ENCODE measurements at regions not wholly inside any gene's neighbourhood (a gene's known extent, or its start where the extent isn't known, plus 50 kb on each side); places are given as distances from the start of the nearest gene placed in this dataset.

DNA sequence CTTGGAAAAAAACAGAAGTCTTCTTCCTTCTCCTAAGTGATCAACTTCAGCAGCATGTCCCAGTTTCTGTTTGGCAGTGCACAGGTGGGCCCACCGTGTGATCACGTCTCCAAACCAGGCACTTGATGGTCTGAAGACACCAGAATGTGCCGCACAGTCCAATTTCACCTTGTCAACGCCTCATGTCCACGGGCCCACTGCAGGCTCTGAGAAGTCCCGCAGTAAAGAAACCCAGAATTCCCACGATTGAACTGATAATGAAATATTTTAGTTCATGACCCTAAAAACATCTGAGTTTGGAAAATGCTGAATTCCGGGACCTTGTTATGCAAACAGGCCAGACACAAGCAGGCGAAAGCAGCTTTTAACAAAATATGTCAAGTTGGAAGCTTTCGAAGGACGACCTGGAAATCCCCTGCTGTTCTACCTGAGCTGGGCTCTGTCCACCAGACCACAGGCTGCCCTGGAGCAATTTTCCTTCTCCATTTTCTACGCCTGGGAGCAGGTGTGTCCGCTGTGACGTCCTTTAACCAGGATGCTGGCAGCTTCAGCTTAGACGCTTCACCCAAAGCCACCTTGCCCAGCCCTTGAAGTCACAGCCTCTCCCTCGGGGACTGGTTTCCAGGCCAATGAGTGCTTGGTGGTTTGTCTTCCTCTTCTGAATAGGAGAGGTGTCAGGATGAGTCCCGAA lies 167.8 kb upstream of the IQSEC1 start:
- TF ChIP-seq, protein P1, sequence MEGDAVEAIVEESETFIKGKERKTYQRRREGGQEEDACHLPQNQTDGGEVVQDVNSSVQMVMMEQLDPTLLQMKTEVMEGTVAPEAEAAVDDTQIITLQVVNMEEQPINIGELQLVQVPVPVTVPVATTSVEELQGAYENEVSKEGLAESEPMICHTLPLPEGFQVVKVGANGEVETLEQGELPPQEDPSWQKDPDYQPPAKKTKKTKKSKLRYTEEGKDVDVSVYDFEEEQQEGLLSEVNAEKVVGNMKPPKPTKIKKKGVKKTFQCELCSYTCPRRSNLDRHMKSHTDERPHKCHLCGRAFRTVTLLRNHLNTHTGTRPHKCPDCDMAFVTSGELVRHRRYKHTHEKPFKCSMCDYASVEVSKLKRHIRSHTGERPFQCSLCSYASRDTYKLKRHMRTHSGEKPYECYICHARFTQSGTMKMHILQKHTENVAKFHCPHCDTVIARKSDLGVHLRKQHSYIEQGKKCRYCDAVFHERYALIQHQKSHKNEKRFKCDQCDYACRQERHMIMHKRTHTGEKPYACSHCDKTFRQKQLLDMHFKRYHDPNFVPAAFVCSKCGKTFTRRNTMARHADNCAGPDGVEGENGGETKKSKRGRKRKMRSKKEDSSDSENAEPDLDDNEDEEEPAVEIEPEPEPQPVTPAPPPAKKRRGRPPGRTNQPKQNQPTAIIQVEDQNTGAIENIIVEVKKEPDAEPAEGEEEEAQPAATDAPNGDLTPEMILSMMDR (IDR thresholded peaks at IDR 0.05 in 8 of 11, conservative IDR thresholded peaks at IDR 0.05 in 3 of 11): no peak
- no peak for TF ChIP-seq POLR2A (IDR thresholded peaks at IDR 0.05)

Measured in spleen (tissue), 7 donors.